T-helper 17 cell (primary cell): ENCODE measurements at regions not wholly inside any gene's neighbourhood (a gene's known extent, or its start where the extent isn't known, plus 50 kb on each side); places are given as distances from the start of the nearest gene placed in this dataset.

ENCODE experiments used
- ATAC-seq: fragments of 150-1000 bp; cut with Tn5 transposase; 2 replicates; pipeline ENCODE4 v1.10.0; 2021; ENCODE audit warnings: mild to moderate bottlenecking, moderate library complexity
- DNase-seq, 3 donors: peaks; one replicate each; pipeline versions ENCODE4 v3.0.0 to v3.0.0-alpha.2; 2020 to 2021
- H3K9me3 ChIP-seq: one replicate; pipeline ENCODE4 v1.7.0; 2013; ENCODE audit warnings: low read length, mild to moderate bottlenecking; ENCODE audit not compliant: control insufficient read depth, poor library complexity, severe bottlenecking
- H3K27ac Mint-ChIP-seq: one replicate; pipeline ENCODE4 v1.8.0; 2022; ENCODE audit warnings: mild to moderate bottlenecking, moderate library complexity, mixed read lengths
- H3K27me3 Mint-ChIP-seq: one replicate; pipeline ENCODE4 v1.8.0; 2022; ENCODE audit warnings: mixed read lengths
- H3K36me3 Mint-ChIP-seq: one replicate; pipeline ENCODE4 v1.8.0; 2022; ENCODE audit warnings: low read depth, mixed read lengths
- H3K4me1 Mint-ChIP-seq: one replicate; pipeline ENCODE4 v1.8.0; 2022; ENCODE audit warnings: mild to moderate bottlenecking, mixed read lengths
- H3K4me3 Mint-ChIP-seq: one replicate; pipeline ENCODE4 v1.8.0; 2022; ENCODE audit warnings: mild to moderate bottlenecking, moderate library complexity, mixed read lengths

GRCh38 chr6:166019214-166019613 is 148.4 kb downstream of the TBXT start:
- H3K4me1 Mint-ChIP-seq: no peaks in the 10 kb centered on the region
- H3K9me3 ChIP-seq: no peaks in the 10 kb centered on the region
- H3K27me3 Mint-ChIP-seq: no peaks in the 10 kb centered on the region
- DNase-seq (no peak), ATAC-seq (no peak)
- no peaks in the 10 kb centered on the region for H3K36me3 Mint-ChIP-seq
- H3K27ac Mint-ChIP-seq: no peak overlapping the region
- no peak overlapping the region for H3K4me3 Mint-ChIP-seq

- H3K27me3 Mint-ChIP-seq: peaks cover 3% of the 10 kb centered on the region
- no peak for ATAC-seq
- H3K27ac Mint-ChIP-seq: no peak overlapping the region
These were observed 150.5 kb downstream of the TBXT start for GRCh38 chr6:166017032-166017635.

GRCh38 chr6:166014966-166015365 is 152.7 kb downstream of the TBXT start:
- no peak overlapping the region for H3K27ac Mint-ChIP-seq
- H3K27me3 Mint-ChIP-seq: peaks cover 16% of the 10 kb centered on the region
- no peaks in the 10 kb centered on the region for H3K4me1 Mint-ChIP-seq
- no peaks in the 10 kb centered on the region for H3K9me3 ChIP-seq
- H3K36me3 Mint-ChIP-seq: no peaks in the 10 kb centered on the region
- ATAC-seq: no peak
- no peak overlapping the region for H3K4me3 Mint-ChIP-seq
- no peak for DNase-seq

More at GRCh38 chr6:166017032-166017635, 150.5 kb downstream of the TBXT start:
- Mint-ChIP-seq H3K4me1 (no peaks in the 10 kb centered on the region), H3K4me3 (no peak overlapping the region), H3K36me3 (no peaks in the 10 kb centered on the region)
- no peaks in the 10 kb centered on the region for H3K9me3 ChIP-seq
- DNase-seq: no peak

GRCh38 chr6:166010136-166010960 is 157.3 kb downstream of the TBXT start:
- peaks cover 50% of the 10 kb centered on the region for H3K27me3 Mint-ChIP-seq
- ATAC-seq: no peak
- H3K4me1 Mint-ChIP-seq: peaks cover 5% of the 10 kb centered on the region
- no peak overlapping the region for H3K4me3 Mint-ChIP-seq
- H3K27ac Mint-ChIP-seq: no peak overlapping the region
- H3K36me3 Mint-ChIP-seq: peaks cover 4% of the 10 kb centered on the region
- no peak for DNase-seq
- H3K9me3 ChIP-seq: no peaks in the 10 kb centered on the region

- peaks cover 4% of the 10 kb centered on the region for H3K36me3 Mint-ChIP-seq
- H3K4me1 Mint-ChIP-seq: peaks cover 5% of the 10 kb centered on the region
- no peak overlapping the region for H3K4me3 Mint-ChIP-seq
- no peaks in the 10 kb centered on the region for H3K9me3 ChIP-seq
- ATAC-seq: no peak
- H3K27me3 Mint-ChIP-seq: peaks cover 59% of the 10 kb centered on the region
- H3K27ac Mint-ChIP-seq: no peak overlapping the region
- no peak for DNase-seq
These were observed 158.1 kb downstream of the TBXT start for GRCh38 chr6:166009385-166010031.

- no peaks in the 10 kb centered on the region for H3K9me3 ChIP-seq
- ATAC-seq: no peak
- no peak overlapping the region for H3K4me3 Mint-ChIP-seq
- no peak overlapping the region for H3K27ac Mint-ChIP-seq
- H3K36me3 Mint-ChIP-seq: peaks cover 4% of the 10 kb centered on the region
- peaks cover 5% of the 10 kb centered on the region for H3K4me1 Mint-ChIP-seq
- H3K27me3 Mint-ChIP-seq: peaks cover 63% of the 10 kb centered on the region
- DNase-seq: no peak
These were observed 158.9 kb downstream of the TBXT start for GRCh38 chr6:166008441-166009369.

- ATAC-seq (no peak), DNase-seq (no peak)
- Mint-ChIP-seq H3K27me3 (peaks cover 73% of the 10 kb centered on the region), H3K27ac (no peak overlapping the region), H3K4me3 (no peak overlapping the region), H3K4me1 (peaks cover 5% of the 10 kb centered on the region), H3K36me3 (peaks cover 4% of the 10 kb centered on the region)
- no peaks in the 10 kb centered on the region for H3K9me3 ChIP-seq
These were observed 160.0 kb downstream of the TBXT start for GRCh38 chr6:166007349-166008263.

GRCh38 chr6:166006900-166007301 is 160.8 kb downstream of the TBXT start:
- Mint-ChIP-seq H3K27me3 (peaks cover 68% of the 10 kb centered on the region), H3K4me1 (peaks cover 5% of the 10 kb centered on the region), H3K4me3 (no peak overlapping the region), H3K27ac (no peak overlapping the region), H3K36me3 (peaks cover 4% of the 10 kb centered on the region)
- H3K9me3 ChIP-seq: no peaks in the 10 kb centered on the region
- ATAC-seq (no peak), DNase-seq (no peak)

GRCh38 chr6:166005944-166006899 is 161.4 kb downstream of the TBXT start:
- no peak for DNase-seq
- H3K27me3 Mint-ChIP-seq: peaks cover 72% of the 10 kb centered on the region
- peaks cover 4% of the 10 kb centered on the region for H3K36me3 Mint-ChIP-seq
- H3K4me1 Mint-ChIP-seq: peaks cover 5% of the 10 kb centered on the region
- no peak for ATAC-seq
- H3K4me3 Mint-ChIP-seq: no peak overlapping the region
- no peaks in the 10 kb centered on the region for H3K9me3 ChIP-seq
- H3K27ac Mint-ChIP-seq: no peak overlapping the region

- H3K9me3 ChIP-seq: no peaks in the 10 kb centered on the region
- H3K27me3 Mint-ChIP-seq: peaks cover 69% of the 10 kb centered on the region
- H3K36me3 Mint-ChIP-seq: peaks cover 4% of the 10 kb centered on the region
- DNase-seq (no peak), ATAC-seq (no peak)
- H3K4me3 Mint-ChIP-seq: no peak overlapping the region
- H3K4me1 Mint-ChIP-seq: peaks cover 5% of the 10 kb centered on the region
- no peak overlapping the region for H3K27ac Mint-ChIP-seq
These were observed 162.2 kb downstream of the TBXT start for GRCh38 chr6:166005401-166005943.

GRCh38 chr6:166004876-166005275 is 162.8 kb downstream of the TBXT start:
- Mint-ChIP-seq H3K4me3 (no peak overlapping the region), H3K36me3 (peaks cover 4% of the 10 kb centered on the region), H3K27ac (no peak overlapping the region), H3K27me3 (peaks cover 63% of the 10 kb centered on the region), H3K4me1 (peaks cover 5% of the 10 kb centered on the region)
- no peak for DNase-seq
- no peak for ATAC-seq
- H3K9me3 ChIP-seq: no peaks in the 10 kb centered on the region
